ENCODE measurements at regions not wholly inside any gene's neighbourhood (a gene's known extent, or its start where the extent isn't known, plus 50 kb on each side); places are given as distances from the start of the nearest gene placed in this dataset.

DNA sequence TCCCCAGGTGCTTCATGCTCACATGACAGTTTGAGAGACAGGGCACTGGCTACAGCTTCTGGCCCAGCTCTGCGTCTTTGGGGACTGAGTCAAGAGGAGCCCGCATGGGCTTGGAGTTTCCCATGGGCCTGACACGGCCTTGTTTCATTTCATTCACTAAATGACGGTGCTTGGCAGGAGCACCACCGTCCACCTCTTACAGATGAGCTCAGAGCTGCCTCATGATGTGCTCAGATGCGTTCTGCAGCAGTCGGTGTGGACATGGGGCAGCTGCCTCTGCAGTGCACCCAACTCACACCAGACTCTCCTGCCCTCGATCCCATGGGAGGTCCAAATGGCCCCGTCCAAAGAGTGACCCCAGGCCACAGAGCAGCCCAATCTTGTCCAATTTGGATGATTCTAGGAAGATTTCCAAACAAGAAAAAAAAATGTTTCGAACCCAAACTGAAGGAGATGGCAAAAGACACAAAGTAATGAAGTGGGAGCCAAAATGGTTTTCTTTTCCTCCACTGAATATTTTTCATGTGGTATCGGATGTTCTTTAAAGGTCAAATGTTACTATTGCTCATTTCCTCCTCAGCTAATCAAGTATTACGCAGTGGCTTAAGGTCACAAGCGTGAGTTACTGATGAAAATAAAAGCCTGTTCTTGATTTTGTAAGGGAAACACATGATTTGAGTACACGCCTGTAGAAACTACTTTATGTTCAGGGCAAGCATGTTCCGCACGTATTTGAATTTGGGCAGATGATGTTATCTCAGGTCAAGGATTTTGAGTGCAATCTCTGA, 524.2 kb downstream of the CDH26 start:
- H3K4me1 Mint-ChIP-seq (ENCODE audit: insufficient read depth, unreplicated experiment), result no peaks in the 10 kb centered on the region

DNA sequence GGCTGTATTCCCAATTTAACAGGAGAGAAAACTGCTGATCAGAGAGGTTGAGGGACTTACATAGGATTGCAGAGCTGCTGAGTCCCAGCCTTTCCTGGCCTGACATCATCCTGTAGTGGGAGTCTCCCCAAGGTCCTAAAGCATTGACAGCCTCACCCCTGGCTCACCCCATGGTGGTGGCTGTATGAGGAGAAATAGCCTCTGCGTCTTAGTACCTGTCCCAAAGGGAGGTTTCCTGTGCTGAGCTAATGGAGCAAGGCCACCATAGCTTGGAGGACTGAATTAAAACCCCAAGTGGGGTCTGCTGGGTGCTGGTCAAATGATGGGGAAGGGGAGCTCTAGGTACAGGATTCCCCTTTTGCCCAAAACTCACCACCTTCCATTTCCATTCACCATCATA, 525.1 kb downstream of the CDH26 start:
- Mint-ChIP-seq H3K27me3 (ENCODE audit: insufficient read depth, unreplicated experiment) (peaks cover 17% of the 10 kb centered on the region), H3K27ac (ENCODE audit: low read depth, unreplicated experiment) (no peak overlapping the region), H3K36me3 (ENCODE audit: insufficient read depth, unreplicated experiment) (peaks cover 6% of the 10 kb centered on the region), H3K9me3 (ENCODE audit: unreplicated experiment) (no peaks in the 10 kb centered on the region), H3K4me3 (ENCODE audit: unreplicated experiment) (no peak overlapping the region), H3K4me1 (ENCODE audit: insufficient read depth, unreplicated experiment) (no peaks in the 10 kb centered on the region)
- BruUV-seq (replicated peaks), result no TSS peak
- POLR2A ChIA-PET, result interaction anchor here (0.7 kb wide), 1 partner anchor 83 kb away, joined by 3 read pairs; no protein-coding TSS in a partner anchor
- TF ChIP-seq, protein P1, sequence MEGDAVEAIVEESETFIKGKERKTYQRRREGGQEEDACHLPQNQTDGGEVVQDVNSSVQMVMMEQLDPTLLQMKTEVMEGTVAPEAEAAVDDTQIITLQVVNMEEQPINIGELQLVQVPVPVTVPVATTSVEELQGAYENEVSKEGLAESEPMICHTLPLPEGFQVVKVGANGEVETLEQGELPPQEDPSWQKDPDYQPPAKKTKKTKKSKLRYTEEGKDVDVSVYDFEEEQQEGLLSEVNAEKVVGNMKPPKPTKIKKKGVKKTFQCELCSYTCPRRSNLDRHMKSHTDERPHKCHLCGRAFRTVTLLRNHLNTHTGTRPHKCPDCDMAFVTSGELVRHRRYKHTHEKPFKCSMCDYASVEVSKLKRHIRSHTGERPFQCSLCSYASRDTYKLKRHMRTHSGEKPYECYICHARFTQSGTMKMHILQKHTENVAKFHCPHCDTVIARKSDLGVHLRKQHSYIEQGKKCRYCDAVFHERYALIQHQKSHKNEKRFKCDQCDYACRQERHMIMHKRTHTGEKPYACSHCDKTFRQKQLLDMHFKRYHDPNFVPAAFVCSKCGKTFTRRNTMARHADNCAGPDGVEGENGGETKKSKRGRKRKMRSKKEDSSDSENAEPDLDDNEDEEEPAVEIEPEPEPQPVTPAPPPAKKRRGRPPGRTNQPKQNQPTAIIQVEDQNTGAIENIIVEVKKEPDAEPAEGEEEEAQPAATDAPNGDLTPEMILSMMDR (IDR thresholded peaks at IDR 0.05; ENCODE audit: unreplicated experiment), result no peak
- intact Hi-C loops (cut with micrococcal nuclease), result no loop called here
- CTCF ChIA-PET, result interaction anchor here (0.6 kb wide), 1 partner anchor 994 kb away, joined by 5 read pairs; no protein-coding TSS in a partner anchor
- DNase-seq (ENCODE audit: unreplicated experiment), result no peak

More for the DNA sequence above, 524.2 kb downstream of the CDH26 start:
- intact Hi-C loops (cut with micrococcal nuclease), result no loop called here
- Mint-ChIP-seq H3K4me3 (ENCODE audit: unreplicated experiment) (no peak overlapping the region), H3K27ac (ENCODE audit: low read depth, unreplicated experiment) (no peak overlapping the region), H3K9me3 (ENCODE audit: unreplicated experiment) (no peaks in the 10 kb centered on the region), H3K36me3 (ENCODE audit: insufficient read depth, unreplicated experiment) (peaks cover 6% of the 10 kb centered on the region), H3K27me3 (ENCODE audit: insufficient read depth, unreplicated experiment) (peaks cover 17% of the 10 kb centered on the region)
- ChIA-PET POLR2A (no interaction called here), CTCF (no interaction called here)
- no TSS peak for BruUV-seq (replicated peaks)
- DNase-seq (ENCODE audit: unreplicated experiment), result no peak
- TF ChIP-seq, protein P1 (IDR thresholded peaks at IDR 0.05; ENCODE audit: unreplicated experiment), result no peak

DNA sequence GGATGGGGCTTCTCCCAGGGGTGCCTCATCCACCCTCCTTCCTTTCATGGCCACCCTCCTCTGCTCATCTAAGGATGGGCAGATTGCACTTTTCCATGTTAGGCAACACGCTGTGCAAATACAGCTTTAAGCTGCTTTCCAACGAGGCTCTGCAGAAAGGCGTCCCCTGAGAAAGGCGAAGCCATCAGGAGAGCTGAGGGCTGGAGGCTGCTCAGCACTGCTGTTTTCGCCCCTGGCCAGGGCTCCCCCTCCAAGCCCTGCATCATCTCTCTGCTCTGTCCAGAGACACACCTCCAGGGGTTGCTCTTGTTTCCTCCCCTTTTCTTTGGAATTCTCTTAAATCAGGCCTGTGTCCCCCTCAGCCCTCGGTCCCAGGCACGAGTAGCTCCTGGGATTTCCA, 526.1 kb downstream of the CDH26 start:
- DNase-seq (ENCODE audit: unreplicated experiment), result no peak
- no TSS peak for BruUV-seq (replicated peaks)
- TF ChIP-seq, protein P1 (IDR thresholded peaks at IDR 0.05; ENCODE audit: unreplicated experiment), result no peak

DNA sequence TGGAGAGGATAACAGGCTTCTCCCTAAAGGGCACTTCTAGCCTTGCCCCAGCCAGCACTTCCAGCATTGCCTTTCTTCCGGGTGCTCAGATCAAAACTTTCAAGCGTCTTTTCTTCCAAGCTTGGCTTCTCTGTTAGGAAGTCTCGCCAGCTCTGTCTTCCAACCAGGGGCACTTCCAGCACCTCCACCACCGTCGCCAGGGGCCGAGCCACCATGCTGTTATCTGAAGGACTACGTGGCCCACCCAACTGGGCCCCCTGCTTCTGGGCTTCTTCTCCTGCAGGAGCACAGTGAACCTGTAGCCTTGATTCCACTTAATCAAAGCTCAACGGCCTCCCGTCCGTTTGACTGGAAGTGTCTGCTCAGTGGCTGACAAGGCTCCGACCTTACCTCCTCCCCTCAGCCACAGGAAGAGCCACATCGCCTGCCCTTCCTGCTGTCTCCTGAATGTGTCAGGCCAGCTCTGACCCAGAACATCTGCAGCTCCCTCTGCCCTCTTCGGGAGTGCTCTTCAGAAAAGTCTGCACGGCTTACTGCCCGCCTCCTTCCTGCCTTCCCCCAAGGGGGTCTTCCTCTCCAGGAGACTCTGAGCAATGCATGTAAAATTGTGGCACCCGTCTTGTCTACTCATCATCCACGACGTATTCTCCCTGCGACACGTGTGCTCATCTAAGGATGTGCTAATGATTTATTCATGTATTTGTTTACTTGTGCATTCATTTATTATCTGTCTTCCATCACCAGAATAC, 527.0 kb downstream of the CDH26 start:
- H3K27ac Mint-ChIP-seq (ENCODE audit: low read depth, unreplicated experiment), result no peak overlapping the region
- no peak for DNase-seq (ENCODE audit: unreplicated experiment)
- H3K4me1 Mint-ChIP-seq (ENCODE audit: insufficient read depth, unreplicated experiment), result no peaks in the 10 kb centered on the region
- ChIA-PET CTCF (no interaction called here), POLR2A (no interaction called here)
- no peaks in the 10 kb centered on the region for H3K36me3 Mint-ChIP-seq (ENCODE audit: insufficient read depth, unreplicated experiment)
- intact Hi-C loops (cut with micrococcal nuclease), result no loop called here
- H3K9me3 Mint-ChIP-seq (ENCODE audit: unreplicated experiment), result no peaks in the 10 kb centered on the region
- H3K4me3 Mint-ChIP-seq (ENCODE audit: unreplicated experiment), result no peak overlapping the region
- TF ChIP-seq, protein P1 (IDR thresholded peaks at IDR 0.05; ENCODE audit: unreplicated experiment), result no peak
- BruUV-seq (replicated peaks), result no TSS peak
- peaks cover 17% of the 10 kb centered on the region for H3K27me3 Mint-ChIP-seq (ENCODE audit: insufficient read depth, unreplicated experiment)

More for the DNA sequence above, 526.1 kb downstream of the CDH26 start:
- Mint-ChIP-seq H3K9me3 (ENCODE audit: unreplicated experiment) (no peaks in the 10 kb centered on the region), H3K27me3 (ENCODE audit: insufficient read depth, unreplicated experiment) (peaks cover 17% of the 10 kb centered on the region), H3K4me1 (ENCODE audit: insufficient read depth, unreplicated experiment) (no peaks in the 10 kb centered on the region), H3K4me3 (ENCODE audit: unreplicated experiment) (no peak overlapping the region), H3K36me3 (ENCODE audit: insufficient read depth, unreplicated experiment) (peaks cover 6% of the 10 kb centered on the region), H3K27ac (ENCODE audit: low read depth, unreplicated experiment) (no peak overlapping the region)
- intact Hi-C loops (cut with micrococcal nuclease), result no loop called here
- POLR2A ChIA-PET, result no interaction called here
- CTCF ChIA-PET, result interaction anchor here (0.6 kb wide), 1 partner anchor 403 kb away, joined by 4 read pairs; no protein-coding TSS in a partner anchor
